ENCODE measurements at regions not wholly inside any gene's neighbourhood (a gene's known extent, or its start where the extent isn't known, plus 50 kb on each side); places are given as distances from the start of the nearest gene placed in this dataset.
"Not testable (repeated sequence)": the region's sequence is repeated elsewhere in the genome, so short reads cannot be mapped to it uniquely, and the experiment has no call there.

DNA sequence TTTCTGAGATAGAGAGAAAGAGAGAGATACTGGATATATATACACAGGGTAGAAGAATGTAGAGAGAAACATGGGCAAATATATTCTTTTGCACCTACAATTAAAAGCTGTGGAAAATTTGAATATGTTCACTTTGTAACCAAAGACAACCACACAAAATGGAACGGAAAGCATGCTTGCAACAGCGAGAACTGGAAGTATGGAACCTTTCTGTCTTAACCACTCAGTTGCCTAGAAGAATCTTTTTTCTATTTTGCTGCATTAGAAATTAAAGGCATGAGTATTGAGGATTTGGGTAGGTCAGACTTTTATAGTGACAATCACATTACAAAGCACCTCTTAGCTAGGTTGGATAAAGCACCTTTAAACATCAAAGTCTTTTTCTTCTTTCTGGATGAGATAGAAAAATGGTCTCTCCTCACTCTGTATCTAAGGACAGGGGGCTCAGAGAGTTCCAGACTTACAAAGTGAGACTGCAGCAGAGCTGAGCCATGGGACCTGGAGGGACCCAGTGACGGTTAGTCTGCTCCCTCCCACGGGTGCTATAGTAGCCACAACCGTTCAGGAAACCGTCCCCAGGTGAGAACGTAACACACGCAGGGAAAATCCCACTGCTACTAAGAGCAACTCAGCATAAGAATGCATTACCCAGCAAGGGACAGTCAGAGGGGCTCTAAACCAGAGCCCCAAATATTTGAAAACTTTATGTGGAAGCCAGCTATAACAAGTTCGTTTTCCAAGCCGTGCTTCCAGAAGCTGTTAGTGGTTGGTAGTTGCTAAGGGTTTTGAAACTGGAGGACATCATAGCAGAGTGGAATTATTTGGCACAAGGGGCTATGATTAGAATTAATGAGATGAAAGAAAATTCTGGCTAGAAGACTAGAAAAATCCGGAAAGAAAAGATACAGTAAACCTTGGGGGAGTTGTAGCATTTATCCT lies 97.1 kb downstream of the DAD1 start:
- no peak for DNase-seq (ENCODE audit: low read depth in 2 of 2)

DNA sequence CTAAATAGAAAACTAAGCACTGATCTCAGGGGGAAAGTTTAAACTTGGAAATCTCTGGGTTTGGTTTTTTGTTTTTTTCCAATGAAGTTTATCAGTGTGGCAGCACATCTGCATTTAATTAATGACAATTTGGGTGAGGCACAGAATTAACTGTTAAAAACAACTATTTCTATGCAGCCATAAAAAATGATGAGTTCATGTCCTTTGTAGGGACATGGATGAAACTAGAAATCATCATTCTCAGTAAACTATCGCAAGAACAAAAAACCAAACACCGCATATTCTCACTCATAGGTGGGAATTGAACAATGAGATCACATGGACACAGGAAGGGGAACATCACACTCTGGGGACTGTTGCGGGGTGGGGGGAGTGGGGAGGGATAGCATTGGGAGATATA lies 98.0 kb downstream of the DAD1 start:
- DNase-seq (ENCODE audit: low read depth in 2 of 2) = not testable (repeated sequence)

DNA sequence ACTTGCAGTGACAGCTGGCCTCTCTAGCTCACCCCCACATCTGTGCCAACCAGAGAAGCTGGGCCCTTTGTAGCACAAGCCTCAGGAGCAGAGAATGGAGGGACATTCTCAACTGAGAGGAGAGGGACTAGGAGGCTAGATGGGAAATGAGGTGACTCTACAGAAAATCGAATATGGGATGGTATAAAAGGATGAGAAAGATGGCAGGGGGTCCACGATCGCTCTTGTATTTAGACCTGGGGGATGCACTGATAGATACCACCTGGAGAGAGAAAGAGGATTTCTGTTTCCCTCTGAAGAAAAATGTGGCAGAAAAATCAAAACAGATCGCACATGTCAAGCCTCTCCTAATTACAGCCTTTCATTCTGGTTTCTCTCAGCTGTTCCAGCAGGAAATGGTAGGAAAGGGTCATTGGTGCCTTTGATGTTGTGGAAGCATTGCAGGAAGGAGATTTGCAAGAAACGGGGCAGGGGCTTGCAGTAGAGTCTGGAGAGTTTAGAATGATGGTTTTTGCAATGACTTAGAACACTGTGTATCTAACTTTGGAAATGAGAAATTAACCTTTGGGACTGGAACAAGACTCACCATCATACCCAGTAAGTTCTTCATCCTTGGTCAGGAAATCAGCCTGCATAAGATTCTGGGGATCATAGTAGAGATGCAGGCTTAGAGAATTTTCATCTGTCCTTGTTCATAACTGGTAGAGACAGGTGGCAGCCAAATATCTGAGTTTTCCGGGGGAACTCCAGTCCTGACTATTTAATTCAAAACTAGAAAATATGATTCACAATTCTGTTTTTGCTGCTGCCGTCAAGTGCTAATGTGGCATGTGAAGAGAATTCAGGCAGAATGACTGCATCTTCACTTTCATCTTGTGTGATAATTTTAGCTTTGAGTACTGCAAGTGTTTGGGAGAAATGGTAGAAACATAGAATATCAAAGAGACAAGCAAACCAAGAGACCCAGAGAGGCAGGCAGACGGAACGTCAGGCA lies 98.8 kb downstream of the DAD1 start:
- DNase-seq (ENCODE audit: low read depth in 2 of 2) = no peak

DNA sequence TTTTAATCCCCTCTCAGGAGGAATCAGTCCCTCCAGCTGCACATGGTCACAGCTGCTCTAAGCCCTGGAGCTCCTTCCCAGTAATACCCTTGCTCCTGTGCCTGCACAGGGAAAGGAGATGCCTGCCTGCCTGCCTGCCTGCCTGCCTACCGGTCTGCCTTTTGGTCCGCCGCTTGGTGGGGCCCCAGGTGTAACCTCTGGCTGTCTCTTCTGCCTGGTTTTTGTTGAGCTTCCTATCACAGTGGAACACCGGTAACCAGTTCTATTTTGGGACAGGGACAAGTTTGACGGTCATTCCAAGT lies 99.8 kb downstream of the DAD1 start:
- DNase-seq (ENCODE audit: low read depth in 2 of 2) = no peak

DNA sequence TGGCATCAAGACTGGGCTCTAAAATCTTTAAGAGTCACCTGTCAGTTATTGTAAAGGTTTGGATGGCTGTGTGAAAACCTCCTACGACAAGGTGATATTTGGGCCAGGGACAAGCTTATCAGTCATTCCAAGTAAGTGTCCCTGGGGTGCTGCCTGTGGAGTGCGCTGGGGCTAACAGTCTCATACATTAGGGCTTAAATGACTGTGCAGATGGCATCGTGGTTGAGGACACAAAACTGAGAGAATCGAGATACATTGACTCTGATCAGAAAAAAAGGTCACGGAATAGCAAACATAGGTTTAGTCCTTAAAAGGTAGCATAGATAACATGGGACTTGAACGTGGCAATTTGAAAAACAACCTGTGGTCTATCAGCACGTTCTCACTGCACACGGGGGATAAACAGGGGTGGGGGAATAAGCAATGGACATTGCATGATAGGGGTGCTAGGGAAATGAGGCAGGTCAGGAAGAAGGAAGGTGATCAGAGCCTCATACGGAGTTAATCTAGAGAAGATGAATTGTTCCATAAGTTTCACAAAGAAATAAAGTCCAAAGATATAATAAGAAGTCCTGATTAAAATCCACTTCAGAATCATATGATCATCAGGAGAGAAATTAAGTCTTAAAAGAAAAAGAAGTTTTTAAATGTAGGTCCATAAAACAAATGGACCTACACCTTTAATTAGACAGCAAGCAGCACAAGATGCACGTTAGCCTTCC lies 100.3 kb downstream of the DAD1 start:
- DNase-seq (ENCODE audit: low read depth in 2 of 2) = no peak

DNA sequence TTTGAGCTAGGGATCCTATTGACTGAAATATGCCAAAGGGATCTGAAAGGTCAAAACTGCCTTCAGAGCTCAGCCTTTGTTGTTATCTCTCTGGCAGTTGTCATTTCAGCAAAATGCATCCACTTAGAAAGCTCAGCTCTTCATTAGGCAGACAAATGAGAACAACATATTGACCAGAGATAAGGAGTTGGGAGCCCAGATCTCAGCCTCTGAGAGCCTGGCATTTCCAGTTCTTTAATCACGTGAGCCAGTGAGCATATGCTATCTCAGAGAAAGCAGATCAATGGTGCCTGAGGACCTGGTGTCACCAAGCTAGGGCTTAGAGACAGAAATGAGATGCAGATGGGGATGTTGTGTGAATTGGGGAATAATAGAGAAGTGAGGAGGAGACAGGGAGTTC lies 101.1 kb downstream of the DAD1 start:
- DNase-seq (ENCODE audit: low read depth in 2 of 2) = no peak

DNA sequence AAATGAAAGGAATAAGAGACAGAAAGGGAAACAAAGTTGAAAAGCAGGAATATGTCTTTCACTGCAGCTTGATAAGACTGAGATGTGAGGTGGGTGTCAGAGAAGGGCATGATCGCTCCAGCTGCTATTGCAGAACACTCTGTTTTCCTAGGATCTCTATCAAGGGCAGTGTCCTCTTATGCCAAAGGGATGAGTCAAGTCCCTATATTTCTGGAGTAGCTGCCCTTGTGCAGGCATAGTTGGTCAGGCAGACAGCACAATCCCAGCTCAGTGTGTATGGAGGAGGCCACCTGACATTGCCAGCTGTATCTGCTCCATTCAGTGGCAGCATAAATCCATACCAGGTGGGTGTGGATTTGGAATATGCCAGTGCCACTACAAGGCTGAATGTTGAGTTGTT lies 101.6 kb downstream of the DAD1 start:
- no peak for DNase-seq (ENCODE audit: low read depth in 2 of 2)

DNA sequence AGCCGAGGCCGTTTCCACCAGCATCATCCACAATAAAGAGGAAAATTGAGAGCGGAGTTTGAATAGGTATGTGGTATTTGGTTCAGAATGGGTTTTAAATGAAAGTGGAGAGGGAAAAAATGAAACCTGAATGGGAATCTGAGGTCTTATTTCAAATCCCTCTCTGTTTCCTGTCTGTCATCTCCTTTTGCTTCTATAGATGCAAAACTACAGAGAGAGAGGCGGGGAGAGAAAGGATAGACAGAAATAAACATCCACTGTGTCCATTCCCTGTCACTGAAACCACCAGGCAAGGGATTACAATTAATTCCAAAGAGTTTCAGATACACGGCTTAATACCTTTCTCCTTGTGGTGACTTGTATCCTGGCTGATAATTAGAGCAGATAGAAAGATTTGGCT lies 102.3 kb downstream of the DAD1 start:
- DNase-seq (ENCODE audit: low read depth in 2 of 2) = no peak

DNA sequence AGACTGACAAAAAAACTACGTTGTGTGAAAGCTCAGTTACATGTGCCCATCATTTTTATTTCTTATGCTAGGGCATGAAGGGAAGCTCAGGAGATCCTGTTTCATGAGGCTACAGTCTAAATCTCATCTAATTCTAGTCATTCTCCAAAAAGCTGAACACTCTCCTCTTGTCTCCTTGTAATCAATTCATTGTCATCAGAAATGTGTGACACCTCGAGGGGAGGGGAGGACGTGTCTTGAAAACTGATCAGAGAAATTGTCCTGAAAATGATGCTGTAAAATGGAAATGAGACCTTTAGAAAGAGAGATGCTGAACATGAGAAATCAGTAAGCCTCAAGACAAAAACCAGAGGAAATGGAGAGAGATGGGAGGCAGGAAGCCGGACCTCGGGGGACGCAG lies 103.4 kb downstream of the DAD1 start:
- DNase-seq (ENCODE audit: low read depth in 2 of 2) = no peak

DNA sequence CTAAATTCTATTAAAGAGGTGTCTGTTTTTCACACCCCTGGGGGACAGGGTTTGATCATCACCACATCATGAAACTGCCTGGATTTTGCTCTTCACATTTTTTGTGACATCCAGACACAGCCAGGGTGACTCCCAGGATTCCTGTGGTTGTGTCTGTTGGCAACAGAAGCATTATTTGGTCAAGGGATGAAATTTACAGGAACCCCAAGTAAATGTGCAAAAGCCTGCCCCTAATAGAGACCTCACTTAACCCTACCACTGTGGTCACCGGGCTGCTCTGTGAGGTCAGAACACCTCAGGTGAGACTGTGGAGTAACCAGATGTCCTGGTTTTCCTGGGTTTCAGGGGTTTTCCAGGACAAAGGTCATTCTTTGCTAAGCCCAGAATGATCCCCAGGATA lies 103.8 kb downstream of the DAD1 start:
- DNase-seq (ENCODE audit: low read depth in 2 of 2) = no peak

DNA sequence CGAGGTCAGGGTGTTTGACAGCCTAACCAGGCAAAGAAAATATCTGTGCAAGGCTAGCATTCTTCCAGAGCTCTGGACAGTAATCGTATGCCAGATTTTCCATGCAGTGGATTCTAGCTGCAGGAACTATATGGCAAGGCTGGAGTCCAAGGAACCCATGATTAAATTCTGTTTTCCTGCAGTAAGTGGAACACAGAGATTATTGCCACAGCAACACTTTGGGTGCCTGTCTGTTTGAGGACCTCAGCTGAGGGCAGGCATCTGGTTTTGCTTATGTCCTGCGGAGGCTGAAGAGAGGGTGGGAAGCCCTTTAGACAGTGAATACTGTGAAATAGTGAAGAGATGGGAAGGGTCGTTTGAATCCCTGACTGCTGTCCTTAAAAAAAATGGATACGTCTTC lies 104.4 kb downstream of the DAD1 start:
- DNase-seq (ENCODE audit: low read depth in 2 of 2) = no peak

DNA sequence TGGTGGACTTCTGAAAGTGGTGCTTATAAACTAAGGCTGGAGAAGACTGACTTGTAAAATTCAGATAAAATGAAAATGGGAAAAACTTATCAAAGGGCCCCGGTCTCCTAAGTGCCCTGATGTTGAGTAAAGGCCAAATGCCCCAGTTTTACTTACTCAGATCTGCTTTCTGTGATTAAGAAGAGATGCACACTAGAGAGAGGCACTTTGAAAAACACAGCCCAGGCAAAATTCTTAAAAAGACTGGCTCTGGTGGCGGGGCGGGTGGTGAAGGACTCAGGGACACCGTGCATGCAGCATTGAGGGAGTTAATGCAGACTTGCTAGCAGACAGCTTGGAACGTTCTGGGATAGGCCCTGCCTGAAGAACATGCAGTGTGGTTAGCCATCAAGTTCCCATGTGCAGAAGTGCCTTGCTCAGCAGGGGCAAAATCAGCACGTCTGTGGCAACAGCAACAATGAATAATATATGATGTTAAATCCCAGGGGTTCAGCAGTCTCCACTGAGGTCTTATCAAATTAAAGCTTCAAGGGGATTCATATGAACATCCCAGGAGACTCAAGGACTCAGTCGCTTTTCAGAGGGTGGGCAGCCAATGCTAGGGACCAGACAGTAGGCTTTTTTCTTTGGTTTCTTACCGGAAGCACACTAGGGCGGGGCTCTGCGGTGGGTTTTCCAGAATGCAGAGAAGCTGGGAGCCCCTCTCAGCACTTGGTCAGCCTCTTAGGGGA lies 105.0 kb downstream of the DAD1 start:
- DNase-seq (ENCODE audit: low read depth in 2 of 2) = no peak

DNA sequence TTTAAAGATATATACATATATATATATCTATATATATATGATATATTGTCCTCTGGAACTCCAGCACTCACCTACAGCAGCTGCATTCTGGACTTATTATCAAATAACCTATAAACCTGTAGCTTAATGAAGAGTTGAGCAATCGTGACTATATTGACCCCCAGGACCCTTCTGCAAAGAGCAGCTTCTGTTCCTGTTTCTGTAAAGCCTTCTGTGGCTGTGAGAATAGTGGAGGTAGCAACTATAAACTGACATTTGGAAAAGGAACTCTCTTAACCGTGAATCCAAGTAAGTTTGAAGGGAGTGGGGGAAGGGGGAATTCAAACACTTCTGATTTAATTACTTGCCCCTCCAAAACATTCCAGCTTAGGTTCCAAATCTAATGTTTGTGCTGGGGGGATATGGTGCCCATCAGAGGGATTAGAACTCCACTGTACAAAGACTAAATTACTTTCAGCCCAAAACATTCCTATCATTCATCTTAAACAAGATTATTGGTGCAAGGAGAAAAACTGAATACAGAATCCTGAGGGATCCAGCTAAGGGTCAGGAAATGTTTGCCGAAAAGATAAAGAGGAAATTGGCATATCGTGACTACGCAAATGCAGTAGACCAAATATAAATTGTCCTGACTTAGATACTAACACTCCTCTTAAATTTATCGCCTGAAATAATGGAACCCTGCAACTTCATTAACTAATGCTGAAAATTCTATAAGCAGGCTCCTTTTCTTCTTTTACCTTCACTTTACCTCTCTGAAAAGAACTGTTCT lies 106.1 kb downstream of the DAD1 start:
- DNase-seq (ENCODE audit: low read depth in 2 of 2) = no peak

DNA sequence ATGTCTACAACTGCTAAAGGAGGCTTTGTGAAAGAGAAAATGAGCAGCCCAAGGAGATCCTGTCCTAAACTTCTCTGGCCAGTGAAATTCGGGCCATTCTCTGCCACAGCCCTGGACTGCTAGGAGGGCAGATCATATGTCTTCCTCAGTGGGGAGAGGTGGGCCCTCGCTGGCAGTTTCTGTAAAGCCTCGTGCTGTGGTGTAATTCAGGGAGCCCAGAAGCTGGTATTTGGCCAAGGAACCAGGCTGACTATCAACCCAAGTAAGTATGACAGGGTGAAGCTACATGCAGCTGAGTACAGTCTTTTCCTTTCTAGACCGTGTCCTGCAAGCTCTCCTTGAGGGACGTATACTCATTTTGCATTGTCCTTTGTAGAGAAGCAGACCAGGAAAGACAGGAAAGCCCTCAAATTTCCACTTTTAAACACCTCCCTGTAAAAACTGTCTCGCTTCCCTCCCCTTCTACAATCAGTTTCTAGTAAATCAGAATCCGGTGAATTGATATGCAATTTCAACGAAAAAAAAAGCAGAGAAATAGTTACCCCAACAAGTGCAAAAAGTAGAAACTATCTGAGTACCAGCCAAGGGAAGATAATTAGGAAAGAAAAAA lies 106.8 kb downstream of the DAD1 start:
- DNase-seq (ENCODE audit: low read depth in 2 of 2) = no peak

DNA sequence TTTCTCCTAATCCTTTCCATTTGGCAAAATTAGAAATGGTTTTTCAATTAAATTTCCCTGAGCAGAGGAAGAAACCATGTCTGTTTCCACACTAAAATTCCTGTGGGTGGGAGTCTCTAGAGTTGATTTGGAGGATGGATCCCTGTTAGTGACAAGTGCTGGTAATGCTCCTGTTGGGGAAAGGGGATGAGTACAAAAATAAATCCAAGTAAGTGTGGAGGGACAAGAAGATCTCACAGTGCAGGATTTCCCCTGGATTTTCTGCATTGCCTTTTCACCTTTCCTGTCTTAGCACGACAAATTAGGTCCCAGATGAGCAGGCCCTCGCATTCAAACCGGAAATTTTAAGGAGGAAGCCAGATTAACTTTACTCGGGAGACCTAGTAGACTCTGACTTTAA lies 107.5 kb downstream of the DAD1 start:
- no peak for DNase-seq (ENCODE audit: low read depth in 2 of 2)

DNA sequence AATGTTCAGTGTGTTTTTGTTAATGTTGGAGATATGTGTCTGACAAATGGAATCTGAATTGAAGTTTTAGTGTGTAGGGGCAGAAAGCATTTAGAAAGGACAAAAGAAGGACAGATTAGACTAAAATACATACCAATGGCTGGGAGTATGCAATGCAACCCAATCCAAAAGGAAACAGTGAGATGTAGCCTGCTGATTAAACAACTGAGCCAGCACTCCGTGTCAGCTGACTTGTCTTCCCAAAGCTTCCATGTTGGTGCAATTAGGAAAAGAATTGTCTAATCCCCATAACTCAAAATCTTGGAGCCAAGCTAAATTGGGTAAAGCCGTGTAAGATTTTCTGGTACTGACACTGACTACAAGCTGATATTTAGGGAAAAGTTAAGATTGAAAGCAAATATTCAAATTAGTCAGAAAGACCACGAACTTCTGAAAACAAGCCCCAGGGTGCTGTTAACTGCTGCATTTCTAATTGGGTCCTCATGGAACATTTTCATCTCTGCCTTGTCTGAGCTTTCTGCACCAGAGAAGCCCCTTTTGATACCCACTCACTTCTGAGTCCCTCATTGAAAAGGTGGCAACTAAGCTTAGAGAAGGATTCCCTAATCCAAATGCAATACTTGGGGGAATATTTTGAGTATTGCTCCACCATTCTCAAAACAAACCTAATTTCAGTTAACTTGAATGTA lies 109.1 kb downstream of the DAD1 start:
- no peak for DNase-seq (ENCODE audit: low read depth in 2 of 2)

DNA sequence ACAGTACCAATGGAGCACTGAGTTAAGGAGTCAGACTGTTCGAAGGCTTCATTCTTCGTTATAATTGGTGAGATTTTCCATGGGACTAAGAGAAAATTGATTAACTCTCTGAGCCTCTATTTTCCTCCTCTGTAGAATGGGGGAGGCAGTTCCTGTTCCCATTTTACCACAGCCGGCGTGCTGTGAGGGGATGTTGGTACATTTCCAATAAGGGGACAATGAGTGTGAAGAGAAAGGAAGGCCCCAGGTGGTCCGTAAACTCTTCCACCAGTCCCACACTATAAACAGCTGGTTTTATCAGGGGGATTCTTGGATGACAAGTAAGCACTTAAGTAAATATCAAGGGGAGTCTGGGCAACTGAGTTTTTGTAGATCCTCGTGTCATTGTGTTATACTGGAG lies 109.9 kb downstream of the DAD1 start:
- DNase-seq (ENCODE audit: low read depth in 2 of 2) = no peak

DNA sequence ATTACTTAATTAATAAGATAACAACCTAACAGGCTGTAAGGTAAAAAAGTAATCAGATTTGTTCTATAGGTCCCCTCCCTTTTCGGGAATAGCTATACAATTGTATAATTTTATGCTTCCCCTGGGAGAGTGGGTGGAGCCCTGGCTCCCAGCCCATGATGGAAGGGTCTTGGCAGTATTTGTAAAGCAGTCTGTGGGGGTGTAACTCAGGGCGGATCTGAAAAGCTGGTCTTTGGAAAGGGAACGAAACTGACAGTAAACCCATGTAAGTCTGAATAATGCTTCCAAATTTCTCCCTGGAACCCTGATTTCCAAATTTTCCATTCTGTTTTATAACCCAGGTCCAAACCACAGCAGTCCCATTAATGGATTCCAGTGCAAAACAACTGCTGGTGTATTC lies 110.4 kb downstream of the DAD1 start:
- DNase-seq (ENCODE audit: low read depth in 2 of 2) = no peak

DNA sequence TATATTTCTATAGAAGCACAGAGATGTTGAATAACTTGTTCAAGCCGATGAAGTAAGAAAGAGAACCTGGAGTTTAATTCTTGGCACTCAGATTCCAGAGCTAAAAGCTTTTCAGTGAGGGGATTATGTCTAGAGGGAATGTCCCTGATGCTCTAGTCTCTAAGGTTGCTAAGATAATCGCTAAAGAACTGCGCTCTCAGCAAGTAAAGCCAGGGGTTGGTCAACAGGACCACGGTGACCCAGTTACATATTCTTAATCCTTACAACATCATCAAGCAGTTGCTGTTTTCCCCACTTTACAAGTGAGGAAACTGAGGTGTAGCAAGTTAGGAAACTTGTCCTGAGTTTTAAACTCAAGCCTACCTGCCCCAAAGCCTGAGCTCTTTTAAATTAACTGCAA lies 110.8 kb downstream of the DAD1 start:
- DNase-seq (ENCODE audit: low read depth in 2 of 2) = no peak
